Smooth muscle cell (in vitro differentiated cells): ENCODE measurements at regions not wholly inside any gene's neighbourhood (a gene's known extent, or its start where the extent isn't known, plus 50 kb on each side); places are given as distances from the start of the nearest gene placed in this dataset.

ENCODE experiments used
- DNase-seq: peaks from one replicate; lab custom pipeline; 2025; ENCODE audit not compliant: unreplicated experiment; lab: John Stamatoyannopoulos, UW
- H2AFZ ChIP-seq: fragments of 200-600 bp; sonication (generic); 2 replicates; pipeline ENCODE4 v1.6.0; 2016; ENCODE audit warnings: antibody characterized with exemption, low read depth, mild to moderate bottlenecking
- H3F3A ChIP-seq: fragments of 200-600 bp; sonication (generic); 2 replicates; pipeline ENCODE4 v1.6.0; 2017; ENCODE audit warnings: antibody characterized with exemption, low read depth
- H3K27ac ChIP-seq: fragments of 200-600 bp; sonication (generic); 2 replicates; pipeline ENCODE4 v1.5.1; 2016; ENCODE audit warnings: low read depth, mild to moderate bottlenecking
- H3K27me3 ChIP-seq: fragments of 200-600 bp; sonication (generic); 2 replicates; pipeline ENCODE4 v1.6.1; 2016; ENCODE audit warnings: low read depth, mild to moderate bottlenecking
- H3K36me3 ChIP-seq: fragments of 200-600 bp; sonication (generic); 2 replicates; pipeline ENCODE4 v1.5.1; 2016; ENCODE audit warnings: low read depth
- H3K4me1 ChIP-seq: fragments of 200-600 bp; sonication (generic); 2 replicates; pipeline ENCODE4 v1.5.1; 2016; ENCODE audit warnings: low read depth
- H3K4me2 ChIP-seq: fragments of 200-600 bp; sonication (generic); 2 replicates; pipeline ENCODE4 v1.6.0; 2016; ENCODE audit warnings: mild to moderate bottlenecking
- H3K4me3 ChIP-seq: fragments of 200-600 bp; sonication (generic); 2 replicates; pipeline ENCODE4 v1.5.1; 2016; ENCODE audit warnings: mild to moderate bottlenecking
- H3K79me2 ChIP-seq: fragments of 200-600 bp; sonication (generic); 2 replicates; pipeline ENCODE4 v1.6.0; 2016; ENCODE audit warnings: low read depth, mild to moderate bottlenecking
- H3K9ac ChIP-seq: fragments of 200-600 bp; sonication (generic); 2 replicates; pipeline ENCODE4 v1.6.0; 2016; ENCODE audit warnings: low read depth
- H3K9me3 ChIP-seq: fragments of 200-600 bp; sonication (generic); replicated peaks from 2 replicates; pipeline ENCODE4 v1.5.1; 2016; ENCODE audit warnings: low read depth
- H4K20me1 ChIP-seq: fragments of 200-600 bp; sonication (generic); 2 replicates; pipeline ENCODE4 v1.6.0; 2016; ENCODE audit warnings: low read depth
- WGBS: methylation state at CpG from one replicate; pipeline ENCODE4 v1.1.7; 2016; ENCODE audit warnings: low lambda C conversion rate; 5-methylcytosine and 5-hydroxymethylcytosine counted together
- TF ChIP-seq, protein P1 (sequence below): fragments of 200-600 bp; sonication (generic); IDR thresholded peaks from 2 replicates; pipeline ENCODE4 v1.5.1; 2017; ENCODE audit warnings: borderline replicate concordance, mild to moderate bottlenecking, antibody characterized with exemption; ENCODE audit not compliant: insufficient read depth, poor library complexity, severe bottlenecking

DNA sequence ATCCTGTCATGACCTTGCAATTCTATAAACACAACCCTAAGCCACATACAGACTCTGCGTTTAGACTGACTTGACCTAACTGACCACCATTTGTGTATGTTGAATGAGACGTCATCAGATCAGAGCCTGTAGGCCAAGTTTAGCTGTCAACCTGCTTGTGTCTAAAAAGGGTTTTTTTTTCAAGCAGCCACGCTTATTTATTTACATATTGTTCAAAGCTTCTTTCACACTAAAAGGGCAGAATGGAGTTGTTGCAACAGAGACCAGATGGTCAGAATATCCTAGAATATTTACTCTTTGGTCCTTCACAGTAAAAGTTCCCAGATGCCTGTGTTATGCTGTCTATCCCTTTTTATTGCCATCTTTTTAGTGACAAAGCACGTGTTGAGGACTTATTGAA, 307.7 kb upstream of the SLC10A2 start:
- H3K27ac ChIP-seq, result no peak overlapping the region
- no peaks in the 10 kb centered on the region for H4K20me1 ChIP-seq
- H3K9ac ChIP-seq, result no peak overlapping the region
- H3K9me3 ChIP-seq, result no peaks in the 10 kb centered on the region
- TF ChIP-seq, protein P1, sequence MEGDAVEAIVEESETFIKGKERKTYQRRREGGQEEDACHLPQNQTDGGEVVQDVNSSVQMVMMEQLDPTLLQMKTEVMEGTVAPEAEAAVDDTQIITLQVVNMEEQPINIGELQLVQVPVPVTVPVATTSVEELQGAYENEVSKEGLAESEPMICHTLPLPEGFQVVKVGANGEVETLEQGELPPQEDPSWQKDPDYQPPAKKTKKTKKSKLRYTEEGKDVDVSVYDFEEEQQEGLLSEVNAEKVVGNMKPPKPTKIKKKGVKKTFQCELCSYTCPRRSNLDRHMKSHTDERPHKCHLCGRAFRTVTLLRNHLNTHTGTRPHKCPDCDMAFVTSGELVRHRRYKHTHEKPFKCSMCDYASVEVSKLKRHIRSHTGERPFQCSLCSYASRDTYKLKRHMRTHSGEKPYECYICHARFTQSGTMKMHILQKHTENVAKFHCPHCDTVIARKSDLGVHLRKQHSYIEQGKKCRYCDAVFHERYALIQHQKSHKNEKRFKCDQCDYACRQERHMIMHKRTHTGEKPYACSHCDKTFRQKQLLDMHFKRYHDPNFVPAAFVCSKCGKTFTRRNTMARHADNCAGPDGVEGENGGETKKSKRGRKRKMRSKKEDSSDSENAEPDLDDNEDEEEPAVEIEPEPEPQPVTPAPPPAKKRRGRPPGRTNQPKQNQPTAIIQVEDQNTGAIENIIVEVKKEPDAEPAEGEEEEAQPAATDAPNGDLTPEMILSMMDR, result no peak
- H3K79me2 ChIP-seq, result no peaks in the 10 kb centered on the region
- no peaks in the 10 kb centered on the region for H3K4me1 ChIP-seq
- H3K36me3 ChIP-seq, result no peaks in the 10 kb centered on the region
- 81% methylated on average over 4 of the region's 4 CpGs for WGBS
- H2AFZ ChIP-seq, result no peak overlapping the region
- no peak overlapping the region for H3K4me2 ChIP-seq
- H3K4me3 ChIP-seq, result no peak overlapping the region
- H3K27me3 ChIP-seq, result no peaks in the 10 kb centered on the region
- no peaks in the 10 kb centered on the region for H3F3A ChIP-seq
- no peak for DNase-seq

- Histone ChIP-seq H3K4me1 (no peaks in the 10 kb centered on the region), H4K20me1 (no peaks in the 10 kb centered on the region), H3K9ac (no peak overlapping the region), H3K9me3 (no peaks in the 10 kb centered on the region), H3F3A (no peaks in the 10 kb centered on the region), H3K4me2 (no peak overlapping the region), H3K79me2 (no peaks in the 10 kb centered on the region), H3K27me3 (no peaks in the 10 kb centered on the region), H2AFZ (no peak overlapping the region), H3K4me3 (no peak overlapping the region), H3K36me3 (no peaks in the 10 kb centered on the region), H3K27ac (no peak overlapping the region)
- WGBS, result 94% methylated on average over 2 of the region's 2 CpGs
- TF ChIP-seq, protein P1, result no peak
- no peak for DNase-seq
These were observed 305.1 kb upstream of the SLC10A2 start for GRCh38 chr13:103371271-103371670.

- no peaks in the 10 kb centered on the region for H3K36me3 ChIP-seq
- WGBS, result 76% methylated on average over 1 of the region's 1 CpG
- H3K9me3 ChIP-seq, result no peaks in the 10 kb centered on the region
- H3K4me2 ChIP-seq, result no peak overlapping the region
- no peaks in the 10 kb centered on the region for H3K79me2 ChIP-seq
- H3K27ac ChIP-seq, result no peak overlapping the region
- no peaks in the 10 kb centered on the region for H4K20me1 ChIP-seq
- no peaks in the 10 kb centered on the region for H3F3A ChIP-seq
- H3K4me3 ChIP-seq, result no peak overlapping the region
- TF ChIP-seq, protein P1, result no peak
- DNase-seq, result no peak
- H2AFZ ChIP-seq, result no peak overlapping the region
- H3K9ac ChIP-seq, result no peak overlapping the region
- H3K27me3 ChIP-seq, result no peaks in the 10 kb centered on the region
- no peaks in the 10 kb centered on the region for H3K4me1 ChIP-seq
These were observed 304.6 kb upstream of the SLC10A2 start for GRCh38 chr13:103370790-103371189.

DNA sequence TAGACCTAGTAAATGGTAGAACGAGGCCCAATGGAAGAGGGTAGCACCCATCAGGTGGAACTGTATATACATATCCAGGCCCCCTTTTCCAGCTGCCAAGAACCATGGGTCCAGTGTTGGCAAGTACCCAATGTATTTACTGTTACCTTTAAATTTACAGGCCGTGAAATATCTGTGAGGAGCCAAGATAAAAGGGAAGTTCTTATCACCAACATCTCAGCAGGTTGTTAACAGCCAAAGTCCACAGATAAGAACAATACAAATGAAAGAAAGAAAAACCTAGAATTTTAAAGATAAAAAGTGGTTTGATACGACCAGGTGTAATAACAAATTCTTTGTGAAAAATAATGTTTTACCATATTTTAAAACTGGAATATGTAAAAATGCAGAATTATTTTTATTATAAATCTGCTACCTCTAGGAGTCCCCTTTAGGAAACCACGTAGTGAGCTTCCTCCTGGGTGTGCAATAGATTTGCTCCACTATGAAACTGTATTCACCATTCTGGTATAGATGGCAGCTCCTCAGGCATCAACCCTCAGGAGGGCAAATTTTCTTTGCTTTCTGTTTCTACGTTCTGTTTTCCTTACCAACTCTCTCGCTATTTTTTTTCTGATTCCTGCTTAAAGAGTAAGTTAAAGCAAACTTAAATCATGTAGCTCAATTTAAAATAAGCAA, 292.2 kb upstream of the SLC10A2 start:
- no peaks in the 10 kb centered on the region for H4K20me1 ChIP-seq
- H3K4me2 ChIP-seq, result no peak overlapping the region
- no peaks in the 10 kb centered on the region for H3K36me3 ChIP-seq
- H3K9me3 ChIP-seq, result no peaks in the 10 kb centered on the region
- H3K4me3 ChIP-seq, result no peak overlapping the region
- H3K27me3 ChIP-seq, result no peaks in the 10 kb centered on the region
- TF ChIP-seq, protein P1, result no peak
- no peak overlapping the region for H2AFZ ChIP-seq
- no peak for DNase-seq
- no peak overlapping the region for H3K9ac ChIP-seq
- no peaks in the 10 kb centered on the region for H3K79me2 ChIP-seq
- H3F3A ChIP-seq, result no peaks in the 10 kb centered on the region
- WGBS, result 71% methylated on average over 6 of the region's 6 CpGs
- no peak overlapping the region for H3K27ac ChIP-seq
- H3K4me1 ChIP-seq, result no peaks in the 10 kb centered on the region
